H9 (cell line): ENCODE measurements at regions not wholly inside any gene's neighbourhood (a gene's known extent, or its start where the extent isn't known, plus 50 kb on each side); places are given as distances from the start of the nearest gene placed in this dataset.

Experiments
- DNase-seq: peaks from one replicate; pipeline ENCODE4 v3.0.0-alpha.2; 2017
- H2AFZ ChIP-seq: one replicate; pipeline ENCODE4 v1.6.1; 2013; ENCODE audit warnings: mild to moderate bottlenecking, low read length, control low read depth, moderate library complexity
- H2AK5ac ChIP-seq: 2 replicates; pipeline ENCODE4 v1.6.1; 2013; ENCODE audit warnings: low read length, control low read depth, mixed read lengths; ENCODE audit not compliant: insufficient read length
- H2BK120ac ChIP-seq: one replicate; pipeline ENCODE4 v1.6.1; 2013; ENCODE audit warnings: low read depth, mild to moderate bottlenecking, low read length, control low read depth, inconsistent platforms; ENCODE audit not compliant: poor library complexity, severe bottlenecking
- H2BK12ac ChIP-seq: 2 replicates; pipeline ENCODE4 v1.6.1; 2013; ENCODE audit warnings: low read length, control low read depth, mixed read lengths, low read depth; ENCODE audit not compliant: insufficient read length
- H2BK15ac ChIP-seq: 2 replicates; pipeline ENCODE4 v1.6.1; 2013; ENCODE audit warnings: low read depth, low read length, control low read depth
- H2BK20ac ChIP-seq: one replicate; pipeline ENCODE4 v1.6.1; 2013; ENCODE audit warnings: low read depth, mild to moderate bottlenecking, low read length, control low read depth, inconsistent platforms; ENCODE audit not compliant: poor library complexity, severe bottlenecking
- H2BK5ac ChIP-seq: 2 replicates; pipeline ENCODE4 v1.6.1; 2013; ENCODE audit warnings: low read length, control low read depth, mixed read lengths; ENCODE audit not compliant: insufficient read length
- H3K14ac ChIP-seq: 2 replicates; pipeline ENCODE4 v1.6.1; 2013; ENCODE audit warnings: low read length, control low read depth; ENCODE audit not compliant: insufficient read depth
- H3K18ac ChIP-seq: 2 replicates; pipeline ENCODE4 v1.6.1; 2013; ENCODE audit warnings: low read depth, mild to moderate bottlenecking, mixed read lengths, low read length, control low read depth; ENCODE audit not compliant: insufficient read length
- H3K23ac ChIP-seq: 2 replicates; pipeline ENCODE4 v1.6.1; 2013; ENCODE audit warnings: low read length, control low read depth, mixed read lengths, low read depth; ENCODE audit not compliant: insufficient read length
- H3K23me2 ChIP-seq: 2 replicates; pipeline ENCODE4 v1.6.1; 2013; ENCODE audit warnings: low read depth, mild to moderate bottlenecking, mixed read lengths, low read length, control low read depth; ENCODE audit not compliant: insufficient read length, poor library complexity, severe bottlenecking
- H3K27ac ChIP-seq: 2 replicates; pipeline ENCODE4 v1.5.1; 2013; ENCODE audit warnings: low read length, control low read depth, mixed read lengths, low read depth; ENCODE audit not compliant: insufficient read length
- H3K27me3 ChIP-seq: 2 replicates; pipeline ENCODE4 v1.6.1; 2013; ENCODE audit warnings: low read length, control low read depth, inconsistent platforms; ENCODE audit not compliant: insufficient read depth
- H3K4ac ChIP-seq: 2 replicates; pipeline ENCODE4 v1.6.1; 2013; ENCODE audit warnings: low read depth, mild to moderate bottlenecking, control low read depth, inconsistent platforms, low read length, moderate library complexity
- H3K4me1 ChIP-seq: 2 replicates; pipeline ENCODE4 v1.6.1; 2013; ENCODE audit warnings: low read length, control low read depth, inconsistent platforms; ENCODE audit not compliant: insufficient read depth
- H3K4me2 ChIP-seq: 2 replicates; pipeline ENCODE4 v1.6.1; 2013; ENCODE audit warnings: low read length, control low read depth, mixed read lengths; ENCODE audit not compliant: insufficient read length, insufficient read depth
- H3K56ac ChIP-seq: 2 replicates; pipeline ENCODE4 v1.6.1; 2013; ENCODE audit warnings: low read depth, mild to moderate bottlenecking, mixed read lengths, low read length, control low read depth; ENCODE audit not compliant: insufficient read length
- H3K79me1 ChIP-seq: 2 replicates; pipeline ENCODE4 v1.6.1; 2013; ENCODE audit warnings: low read depth, mild to moderate bottlenecking, moderate library complexity, low read length, control low read depth, inconsistent platforms; ENCODE audit not compliant: insufficient read depth, poor library complexity, severe bottlenecking
- H3K79me2 ChIP-seq: 2 replicates; pipeline ENCODE4 v1.6.1; 2013; ENCODE audit warnings: low read length, control low read depth, inconsistent platforms; ENCODE audit not compliant: insufficient read depth
- H3K9ac ChIP-seq: 2 replicates; pipeline ENCODE4 v1.6.1; 2013; ENCODE audit warnings: low read length, control low read depth, mixed read lengths; ENCODE audit not compliant: insufficient read length; ENCODE audit errors: extremely low read depth
- H3K9me3 ChIP-seq: one replicate; pipeline ENCODE4 v1.6.1; 2013; ENCODE audit warnings: low read depth, low read length, inconsistent platforms; ENCODE audit not compliant: control insufficient read depth
- H3T11ph ChIP-seq: one replicate; pipeline ENCODE4 v1.6.1; 2013; ENCODE audit warnings: mild to moderate bottlenecking, low read length, control low read depth, inconsistent platforms
- H4K20me1 ChIP-seq: one replicate; pipeline ENCODE4 v1.6.1; 2013; ENCODE audit not compliant: control insufficient read depth, insufficient read length, insufficient read depth
- H4K5ac ChIP-seq: 2 replicates; pipeline ENCODE4 v1.6.1; 2013; ENCODE audit warnings: low read depth, mild to moderate bottlenecking, mixed read lengths, low read length, control low read depth; ENCODE audit not compliant: insufficient read length
- H4K8ac ChIP-seq: replicated peaks from 2 replicates; pipeline ENCODE4 v1.6.1; 2013; ENCODE audit warnings: low read length, control low read depth, mixed read lengths, low read depth; ENCODE audit not compliant: insufficient read length
- H4K91ac ChIP-seq: 2 replicates; pipeline ENCODE4 v1.6.1; 2013; ENCODE audit warnings: low read depth, mild to moderate bottlenecking, moderate library complexity, mixed read lengths, low read length, control low read depth; ENCODE audit not compliant: insufficient read length
- H3K27ac Mint-ChIP-seq, 3 experiments: 2 replicates in 2 of 3; 3 replicates in 1 of 3; pipeline ENCODE4 v1.8.0; 2020 to 2021; ENCODE audit warnings: mixed read lengths in 3 of 3, mild to moderate bottlenecking in 1 of 3, moderate library complexity in 1 of 3
- H3K27me3 Mint-ChIP-seq: 2 replicates; pipeline ENCODE4 v1.8.0; 2021; ENCODE audit warnings: low read depth, mild to moderate bottlenecking, moderate library complexity, mixed read lengths
- H3K36me3 Mint-ChIP-seq, 3 experiments: 2 replicates in 2 of 3; 3 replicates in 1 of 3; pipeline ENCODE4 v1.8.0; 2020 to 2021; ENCODE audit warnings: low read depth in 3 of 3, mixed read lengths in 3 of 3; ENCODE audit not compliant: insufficient read depth in 1 of 3
- H3K4me1 Mint-ChIP-seq, 2 experiments: 2 replicates each; pipeline ENCODE4 v1.8.0; 2020; ENCODE audit warnings: mixed read lengths in 2 of 2
- H3K4me3 Mint-ChIP-seq, 2 experiments: 2 replicates in 1 of 2; 3 replicates in 1 of 2; pipeline ENCODE4 v1.8.0; 2020 to 2021; ENCODE audit warnings: mild to moderate bottlenecking in 2 of 2, mixed read lengths in 2 of 2, moderate library complexity in 1 of 2
- H3K9me3 Mint-ChIP-seq, 2 experiments: 2 replicates in 1 of 2; 3 replicates in 1 of 2; pipeline ENCODE4 v1.8.0; 2020; ENCODE audit warnings: mild to moderate bottlenecking in 2 of 2, mixed read lengths in 2 of 2, moderate library complexity in 1 of 2
- WGBS: extraction: QIAGEN DNeasy Blood & Tissue Kit; methylation state at CpG from one replicate; pipeline ENCODE4 v1.1.7; 2013; ENCODE audit warnings: missing lambda C conversion rate, low lambda C conversion rate, mixed read lengths; ENCODE audit not compliant: insufficient read length; ENCODE audit errors: extremely low coverage; 5-methylcytosine and 5-hydroxymethylcytosine counted together
- TF ChIP-seq, protein P1 (sequence below): fragments of 200-600 bp; sonication (generic); conservative IDR thresholded peaks from 3 replicates; pipeline ENCODE4 v1.8.0; 2021; ENCODE audit warnings: antibody characterized with exemption, mild to moderate bottlenecking

DNA sequence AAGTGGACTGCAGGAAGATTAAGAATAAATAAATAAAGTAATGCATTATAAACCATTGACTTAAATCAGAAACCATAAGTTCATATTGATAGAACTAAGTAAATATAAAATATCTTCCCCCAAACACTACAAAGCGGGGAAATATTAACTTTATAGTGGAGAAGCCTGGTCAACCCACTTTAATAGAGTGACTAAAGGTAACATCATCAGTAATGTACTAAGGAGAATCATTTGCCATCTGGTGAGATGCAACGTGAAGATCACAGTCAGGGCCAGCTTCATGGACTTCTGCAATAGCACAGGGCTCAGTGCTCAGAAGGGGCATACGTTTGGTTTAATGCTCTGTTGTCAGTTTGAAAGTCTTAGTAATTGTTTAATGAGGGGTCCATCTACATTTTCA, 58.8 kb upstream of the CD83 start:
- Histone ChIP-seq H3K4ac (no peak overlapping the region), H3K4me1 (no peaks in the 10 kb centered on the region), H3K23ac (no peak overlapping the region), H2BK5ac (no peak overlapping the region), H3K27me3 (no peaks in the 10 kb centered on the region), H4K20me1 (no peaks in the 10 kb centered on the region), H4K8ac (no peak overlapping the region), H3K14ac (no peak overlapping the region), H3K23me2 (no peaks in the 10 kb centered on the region), H2BK15ac (no peak overlapping the region), H3K9ac (no peak overlapping the region), H3K9me3 (no peaks in the 10 kb centered on the region), H2BK120ac (no peak overlapping the region), H3K27ac (no peak overlapping the region), H3K56ac (no peak overlapping the region), H2BK20ac (no peak overlapping the region), H2BK12ac (no peak overlapping the region), H4K5ac (no peak overlapping the region), H3K79me2 (no peaks in the 10 kb centered on the region), H3K18ac (no peak overlapping the region), H2AFZ (no peak overlapping the region), H4K91ac (no peak overlapping the region), H2AK5ac (no peak overlapping the region), H3K4me2 (no peak overlapping the region), H3T11ph (no peak overlapping the region), H3K79me1 (no peaks in the 10 kb centered on the region)
- no peak overlapping the region for H3K4me3 Mint-ChIP-seq
- H3K36me3 Mint-ChIP-seq, result no peaks in the 10 kb centered on the region; a peak in 1 of 7 replicates
- WGBS, result no CpG with 5 or more reads among the region's 3 CpGs
- TF ChIP-seq, protein P1, sequence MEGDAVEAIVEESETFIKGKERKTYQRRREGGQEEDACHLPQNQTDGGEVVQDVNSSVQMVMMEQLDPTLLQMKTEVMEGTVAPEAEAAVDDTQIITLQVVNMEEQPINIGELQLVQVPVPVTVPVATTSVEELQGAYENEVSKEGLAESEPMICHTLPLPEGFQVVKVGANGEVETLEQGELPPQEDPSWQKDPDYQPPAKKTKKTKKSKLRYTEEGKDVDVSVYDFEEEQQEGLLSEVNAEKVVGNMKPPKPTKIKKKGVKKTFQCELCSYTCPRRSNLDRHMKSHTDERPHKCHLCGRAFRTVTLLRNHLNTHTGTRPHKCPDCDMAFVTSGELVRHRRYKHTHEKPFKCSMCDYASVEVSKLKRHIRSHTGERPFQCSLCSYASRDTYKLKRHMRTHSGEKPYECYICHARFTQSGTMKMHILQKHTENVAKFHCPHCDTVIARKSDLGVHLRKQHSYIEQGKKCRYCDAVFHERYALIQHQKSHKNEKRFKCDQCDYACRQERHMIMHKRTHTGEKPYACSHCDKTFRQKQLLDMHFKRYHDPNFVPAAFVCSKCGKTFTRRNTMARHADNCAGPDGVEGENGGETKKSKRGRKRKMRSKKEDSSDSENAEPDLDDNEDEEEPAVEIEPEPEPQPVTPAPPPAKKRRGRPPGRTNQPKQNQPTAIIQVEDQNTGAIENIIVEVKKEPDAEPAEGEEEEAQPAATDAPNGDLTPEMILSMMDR, result no peak
- H3K27ac Mint-ChIP-seq, result no peak overlapping the region
- peaks cover 4% of the 10 kb centered on the region; the same call in 1 of the 2 replicates for H3K27me3 Mint-ChIP-seq
- H3K9me3 Mint-ChIP-seq, result peaks cover 8 to 9% of the 10 kb centered on the region in 2 experiments; a peak in 4 of 5 replicates
- DNase-seq, result no peak
- peaks cover 5 to 6% of the 10 kb centered on the region in 2 experiments; a peak in 2 of 4 replicates for H3K4me1 Mint-ChIP-seq
